HG03442 (cell line): ENCODE measurements at regions not wholly inside any gene's neighbourhood (a gene's known extent, or its start where the extent isn't known, plus 50 kb on each side); places are given as distances from the start of the nearest gene placed in this dataset.

Source experiments
- ATAC-seq: cut with Tn5 transposase; IDR thresholded peaks from one replicate; pipeline ENCODE4 v1.9.1; 2021; ENCODE audit warnings: mild to moderate bottlenecking, moderate library complexity; ENCODE audit not compliant: unreplicated experiment

GRCh38 chr14:49527221-49527620 lies 59.0 kb downstream of the RPS29 start:
- ATAC-seq = no peak

- ATAC-seq = no peak
Measured at GRCh38 chr14:49526101-49526500, 60.1 kb downstream of the RPS29 start.

DNA sequence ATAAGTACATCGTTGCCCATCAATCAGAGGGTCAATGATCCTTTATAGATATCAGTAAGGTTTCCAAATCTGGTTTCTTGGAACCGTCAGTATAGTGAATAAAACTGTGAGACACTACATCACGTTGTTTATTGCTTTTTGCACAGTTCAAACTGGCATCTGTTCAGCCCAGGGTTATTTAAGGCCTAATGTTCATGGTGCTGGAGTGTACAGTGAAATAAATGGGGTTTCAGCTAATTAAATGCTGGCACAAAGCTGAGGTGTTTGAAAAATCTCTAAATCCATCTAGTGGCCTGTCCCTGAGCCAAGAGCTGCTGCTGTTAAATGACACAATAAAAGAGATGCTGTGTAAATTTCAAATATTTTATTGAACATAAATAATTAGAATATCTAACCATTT lies 69.9 kb downstream of the RPS29 start:
- ATAC-seq = no peak

DNA sequence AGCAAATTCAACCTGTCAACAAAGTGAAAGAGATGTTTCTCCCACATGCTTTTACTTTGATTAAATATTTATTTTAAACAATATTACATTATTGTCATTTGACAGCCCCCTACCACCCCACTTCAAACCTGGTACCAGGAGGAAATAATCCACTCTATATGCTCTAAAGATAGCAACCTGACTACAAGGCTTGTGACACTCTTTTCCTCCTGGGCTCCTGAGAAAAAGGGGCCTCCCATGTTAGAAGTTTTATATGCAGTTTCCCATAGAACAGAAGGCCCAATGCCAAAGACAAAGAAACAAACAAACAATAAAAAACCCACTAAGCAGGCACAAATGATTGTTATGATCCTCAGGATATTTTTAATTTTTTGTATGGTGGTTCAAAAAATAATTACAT lies 73.6 kb downstream of the RPS29 start:
- no peak for ATAC-seq

GRCh38 chr14:49512147-49512551 lies 74.0 kb downstream of the RPS29 start:
- no peak for ATAC-seq

- ATAC-seq = no peak
Measured at GRCh38 chr14:49508124-49508523, 78.1 kb downstream of the RPS29 start.

DNA sequence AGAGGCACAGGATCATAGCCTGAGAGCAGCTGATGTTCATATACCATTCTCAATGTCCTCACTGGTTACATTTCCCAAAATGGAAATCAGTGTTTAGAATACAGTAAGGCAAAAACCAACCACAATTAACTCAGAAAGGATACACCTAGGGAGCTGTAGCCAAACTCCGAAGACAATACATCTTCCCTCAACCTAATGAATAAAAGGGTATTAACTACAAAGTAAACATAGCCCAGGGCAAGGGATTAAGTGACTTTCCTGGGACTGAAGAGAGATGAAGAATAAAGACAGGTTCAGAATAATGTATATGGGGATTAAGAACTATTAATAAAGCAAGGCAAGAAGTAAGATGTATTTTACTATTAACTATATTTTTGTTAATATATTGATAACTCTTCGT lies 79.5 kb downstream of the RPS29 start:
- no peak for ATAC-seq

- ATAC-seq = no peak
Measured at GRCh38 chr14:49505041-49505766, 81.0 kb downstream of the RPS29 start.

DNA sequence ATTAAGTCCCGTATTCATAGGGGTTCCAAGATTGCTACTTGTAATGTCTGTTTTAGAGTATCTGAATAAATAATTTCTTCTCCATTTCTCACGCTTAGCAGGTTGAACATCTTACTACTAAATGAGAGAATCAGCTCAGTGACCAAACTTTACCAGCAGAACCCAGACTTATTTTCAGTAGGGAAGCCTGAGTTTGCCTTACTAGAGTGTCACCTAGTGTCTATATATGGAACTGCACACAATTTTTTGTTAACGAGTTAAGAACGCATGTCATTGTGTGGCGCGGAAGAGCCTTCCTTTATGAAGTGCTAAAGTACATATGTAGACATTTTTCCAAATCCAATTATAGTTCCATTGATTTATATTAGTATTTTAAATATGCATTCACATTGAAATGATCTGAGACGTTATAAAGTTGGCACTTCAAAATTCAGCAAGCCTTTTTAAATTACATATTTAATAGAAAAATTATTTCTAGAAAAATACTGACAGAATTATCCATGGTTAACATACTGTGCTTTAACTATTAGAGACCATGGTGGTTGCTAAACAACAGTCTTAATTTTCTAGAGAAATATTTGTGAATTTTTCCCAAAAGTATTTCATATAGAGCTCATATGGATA lies 88.3 kb downstream of the RPS29 start:
- peak; percentile 89 for ATAC-seq

- ATAC-seq = no peak
Measured at GRCh38 chr14:49497267-49497666, 88.9 kb downstream of the RPS29 start.

DNA sequence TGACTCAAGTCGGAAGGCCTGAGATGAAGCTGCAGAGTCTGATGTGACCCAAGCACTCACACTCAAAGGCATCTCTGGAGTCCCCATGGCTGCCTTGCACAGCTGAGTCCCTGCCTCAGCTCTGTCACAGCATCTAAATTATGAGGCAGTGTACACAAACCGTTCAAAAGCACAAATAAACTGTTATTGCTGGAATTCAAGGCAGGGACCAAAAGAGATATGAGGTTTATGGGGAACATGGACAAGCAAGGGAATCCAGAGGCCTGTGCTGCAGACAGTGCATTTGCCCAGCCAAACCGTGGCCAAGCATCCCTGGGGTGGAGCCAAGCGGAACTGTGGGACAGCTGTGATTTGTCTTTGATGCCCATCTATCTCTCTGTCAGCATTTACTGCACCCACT lies 91.3 kb downstream of the RPS29 start:
- no peak for ATAC-seq

DNA sequence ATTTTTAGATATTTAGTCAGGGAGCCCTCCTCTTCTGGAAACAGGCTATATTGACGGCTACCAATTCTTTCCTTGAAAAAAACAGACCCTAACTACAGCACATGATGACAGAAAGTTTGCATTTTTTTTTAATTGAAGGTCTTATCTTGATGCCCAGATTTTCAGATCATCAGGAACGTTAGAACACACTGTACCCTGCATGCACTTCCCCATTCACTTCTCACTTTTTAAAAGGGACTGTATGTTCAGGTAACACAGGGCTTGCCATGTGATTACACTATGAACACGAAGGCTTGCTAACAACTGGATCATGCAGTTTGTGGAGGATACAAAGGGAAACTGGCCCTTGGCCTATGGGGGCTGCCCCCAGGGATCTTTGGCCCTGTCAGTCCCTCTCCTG lies 92.6 kb downstream of the RPS29 start:
- ATAC-seq = no peak

GRCh38 chr14:49492151-49492550 lies 94.0 kb downstream of the RPS29 start:
- no peak for ATAC-seq

GRCh38 chr14:49489341-49489740 lies 96.8 kb downstream of the RPS29 start:
- ATAC-seq = no peak

DNA sequence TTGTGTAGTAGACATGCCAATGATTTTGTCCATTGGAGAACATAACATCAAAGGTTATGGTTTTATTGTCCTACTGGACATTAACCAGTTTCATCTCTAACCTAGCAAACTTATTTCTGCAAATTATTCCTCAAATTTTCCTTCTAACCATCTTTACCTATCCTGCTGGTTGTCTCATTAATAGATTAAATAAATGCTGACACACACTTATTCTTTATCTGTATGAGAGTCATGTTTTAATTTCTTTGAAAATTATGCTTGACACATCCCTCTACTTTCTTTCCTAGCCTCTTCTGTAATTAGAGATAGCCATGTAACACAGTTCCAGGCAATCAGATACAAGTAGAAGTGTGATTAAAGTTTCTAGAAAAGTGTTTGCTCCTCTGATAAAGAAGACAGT lies 98.9 kb downstream of the RPS29 start:
- no peak for ATAC-seq

DNA sequence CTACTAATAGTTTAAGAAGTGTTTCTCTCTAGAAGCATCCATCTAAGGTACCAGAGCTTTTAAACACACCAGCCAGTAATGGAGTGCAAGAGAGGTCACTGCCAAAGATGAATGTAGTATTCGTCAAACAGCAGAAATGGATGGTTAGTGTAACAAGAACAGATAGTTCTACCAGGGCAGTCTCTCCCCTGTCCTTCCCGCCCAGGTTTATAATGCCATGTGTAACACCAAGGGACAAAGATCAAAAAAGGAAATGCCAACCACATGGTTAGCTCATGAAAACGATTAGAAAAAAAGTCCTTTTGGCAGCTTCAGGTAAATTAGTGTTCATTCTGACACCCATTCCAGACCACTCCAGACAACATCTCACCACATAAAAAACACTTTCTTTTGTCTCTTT lies 100.9 kb downstream of the RPS29 start:
- no peak for ATAC-seq

GRCh38 chr14:49484180-49484579 lies 102.0 kb downstream of the RPS29 start:
- no peak for ATAC-seq

DNA sequence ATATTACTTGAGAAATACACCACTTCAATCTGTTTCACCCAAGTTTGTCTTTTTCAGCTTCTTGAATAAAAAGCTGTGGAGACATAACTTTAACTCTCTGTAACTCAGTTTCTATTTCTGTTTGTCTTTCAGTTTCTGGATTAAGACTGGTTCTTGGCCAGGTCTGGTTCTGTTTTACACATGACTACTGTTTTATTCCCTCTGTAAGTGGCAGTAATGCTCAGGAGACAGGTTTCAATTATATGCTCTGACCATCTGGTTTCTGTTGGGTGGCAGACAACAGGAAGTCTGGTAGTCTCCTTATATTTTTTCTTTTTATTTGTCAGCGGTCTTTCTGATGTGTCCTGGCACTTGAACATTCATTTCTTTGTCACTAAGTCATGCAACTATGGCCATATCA lies 102.9 kb downstream of the RPS29 start:
- ATAC-seq = peak; percentile 74

DNA sequence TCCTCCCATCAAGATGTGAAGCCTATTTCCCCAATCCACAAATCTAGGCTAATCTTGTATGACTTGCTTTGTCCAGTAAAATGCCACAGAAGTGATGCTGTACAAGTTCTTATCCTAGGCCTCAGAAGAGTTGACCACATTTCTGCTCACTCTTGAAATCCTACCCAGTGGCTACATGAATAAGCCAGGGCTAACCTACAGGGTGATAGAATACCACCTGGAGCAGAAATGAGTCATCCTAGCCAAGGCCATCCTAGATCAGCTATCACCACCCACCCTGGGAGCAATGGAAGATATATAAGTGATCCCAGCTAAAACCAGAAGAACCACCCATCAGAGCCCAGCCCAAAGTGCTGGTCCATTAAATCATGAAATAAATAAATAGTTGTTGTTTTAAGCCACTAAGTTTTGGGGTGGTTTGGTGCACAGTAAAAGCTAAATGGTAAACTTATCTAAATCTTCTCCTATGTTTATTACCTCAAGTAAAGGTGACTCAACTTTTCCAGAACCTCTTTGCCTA lies 105.1 kb downstream of the RPS29 start:
- ATAC-seq = no peak

GRCh38 chr14:49480053-49480760 lies 106.0 kb downstream of the RPS29 start:
- no peak for ATAC-seq

GRCh38 chr14:49479432-49479831 lies 106.7 kb downstream of the RPS29 start:
- ATAC-seq = no peak

DNA sequence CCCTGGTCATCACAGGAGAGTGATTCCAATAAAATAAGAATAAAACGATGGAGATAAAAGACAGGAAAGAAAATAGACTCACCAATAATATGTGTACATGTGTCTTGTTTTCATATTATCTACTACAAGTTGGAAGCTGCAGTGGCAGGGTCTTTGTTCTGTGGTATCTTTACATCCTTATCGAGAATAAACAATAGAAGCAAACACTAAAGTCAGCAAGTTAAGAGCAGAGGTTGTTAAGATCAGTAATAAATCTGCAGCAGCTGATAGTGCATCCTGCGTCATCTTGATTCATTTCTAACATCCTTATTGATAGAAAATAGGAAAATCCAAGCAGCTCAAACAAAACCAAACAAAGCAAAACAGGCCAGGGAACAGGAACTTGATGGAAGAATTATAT lies 107.4 kb downstream of the RPS29 start:
- no peak for ATAC-seq
